ENCODE measurements at regions not wholly inside any gene's neighbourhood (a gene's known extent, or its start where the extent isn't known, plus 50 kb on each side); places are given as distances from the start of the nearest gene placed in this dataset.

DNA sequence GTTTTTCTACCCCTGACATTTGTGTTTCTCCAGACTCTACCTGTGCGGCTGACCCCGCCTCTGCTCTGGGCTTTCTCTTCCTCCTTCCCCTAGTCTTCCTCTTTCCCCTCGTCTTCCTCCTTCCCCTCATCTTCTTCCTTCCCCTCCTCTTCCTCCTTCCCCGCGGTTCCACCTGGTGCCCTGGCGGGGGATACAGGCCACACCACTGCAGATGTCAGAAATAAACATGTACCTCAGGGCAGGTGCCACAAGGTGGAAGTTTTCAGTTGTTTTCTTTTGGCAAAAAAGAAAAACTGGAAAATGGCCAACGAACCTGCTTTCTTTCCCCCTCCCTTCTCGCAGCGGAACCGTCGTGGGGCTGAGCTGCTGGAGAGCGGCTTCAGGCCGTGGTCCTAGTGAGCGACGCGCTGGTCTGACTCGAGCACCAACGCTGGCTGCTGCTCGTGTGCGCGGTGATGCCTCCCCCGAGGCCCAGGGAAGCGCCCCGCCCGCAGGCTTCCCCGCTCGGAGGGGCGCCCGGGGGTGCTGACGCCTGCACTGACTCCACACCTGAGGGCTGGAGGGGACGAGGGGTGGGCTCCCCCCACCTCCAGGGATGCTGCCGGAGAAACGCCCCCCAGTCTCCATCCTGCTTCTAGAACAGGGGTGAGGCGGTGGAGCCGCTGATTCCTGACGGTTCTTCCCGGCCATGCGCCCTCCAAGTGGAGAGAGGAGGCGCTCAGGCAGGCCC is 83.7 kb upstream of the ZNF516 start:
- no peak for DNase-seq (ENCODE audit: low spot score)

GRCh38 chr18:76573325-76574025 is 78.4 kb upstream of the ZNF516 start:
- no peak for DNase-seq (ENCODE audit: low spot score)

GRCh38 chr18:76572518-76573247 is 77.6 kb upstream of the ZNF516 start:
- no peak for DNase-seq (ENCODE audit: low spot score)

- DNase-seq (ENCODE audit: low spot score), result no peak
These were observed 76.6 kb upstream of the ZNF516 start for GRCh38 chr18:76571689-76572088.

GRCh38 chr18:76570856-76571255 is 75.8 kb upstream of the ZNF516 start:
- no peak for DNase-seq (ENCODE audit: low spot score)

- DNase-seq (ENCODE audit: low spot score), result no peak
These were observed 74.8 kb upstream of the ZNF516 start for GRCh38 chr18:76569644-76570419.

DNA sequence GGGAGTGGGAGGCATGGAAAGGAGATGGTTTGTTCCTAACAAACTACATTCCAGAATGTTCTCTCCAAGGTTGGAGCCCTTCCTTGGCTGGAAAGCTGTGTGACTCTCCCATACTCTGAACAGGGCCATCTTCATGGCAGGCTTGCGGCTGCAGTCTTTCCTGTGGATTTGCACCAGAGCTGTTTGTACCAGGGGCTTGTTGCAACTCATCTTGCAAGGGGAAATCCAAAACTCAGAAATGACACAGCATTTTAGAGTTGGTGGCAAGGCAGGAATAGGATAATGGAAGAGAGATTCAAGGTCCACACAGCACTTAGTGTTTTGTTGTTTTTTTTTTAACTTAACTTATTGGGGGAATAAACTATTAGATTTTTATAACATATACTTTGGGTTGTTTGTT is 73.7 kb upstream of the ZNF516 start:
- no peak for DNase-seq (ENCODE audit: low spot score)

- no peak for DNase-seq (ENCODE audit: low spot score)
These were observed 72.9 kb upstream of the ZNF516 start for GRCh38 chr18:76567835-76568445.

DNA sequence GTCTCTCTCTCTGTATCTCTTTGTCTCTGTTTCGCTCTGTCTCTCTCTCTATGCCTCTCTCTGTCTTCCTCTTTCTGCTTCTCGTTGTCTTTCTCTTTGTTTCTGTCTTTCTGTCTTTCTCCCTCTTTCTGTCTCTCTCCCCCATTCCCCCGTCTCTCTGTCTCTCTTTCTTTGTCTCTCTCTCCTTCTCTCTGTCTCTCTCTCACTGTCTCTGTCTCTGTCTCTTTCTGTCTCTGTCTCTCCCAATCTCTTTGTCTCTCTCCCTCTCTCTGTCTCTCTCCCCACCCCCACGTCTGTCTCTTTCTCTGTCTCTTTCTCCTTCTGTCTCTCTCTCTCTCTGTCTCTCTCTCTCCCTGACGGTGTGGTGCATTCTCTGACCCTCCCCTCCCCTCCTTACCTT is 71.9 kb upstream of the ZNF516 start:
- DNase-seq (ENCODE audit: low spot score), result no peak

- peak; percentile 78 for DNase-seq (ENCODE audit: low spot score)
These were observed 70.5 kb upstream of the ZNF516 start for GRCh38 chr18:76565238-76566173.

DNA sequence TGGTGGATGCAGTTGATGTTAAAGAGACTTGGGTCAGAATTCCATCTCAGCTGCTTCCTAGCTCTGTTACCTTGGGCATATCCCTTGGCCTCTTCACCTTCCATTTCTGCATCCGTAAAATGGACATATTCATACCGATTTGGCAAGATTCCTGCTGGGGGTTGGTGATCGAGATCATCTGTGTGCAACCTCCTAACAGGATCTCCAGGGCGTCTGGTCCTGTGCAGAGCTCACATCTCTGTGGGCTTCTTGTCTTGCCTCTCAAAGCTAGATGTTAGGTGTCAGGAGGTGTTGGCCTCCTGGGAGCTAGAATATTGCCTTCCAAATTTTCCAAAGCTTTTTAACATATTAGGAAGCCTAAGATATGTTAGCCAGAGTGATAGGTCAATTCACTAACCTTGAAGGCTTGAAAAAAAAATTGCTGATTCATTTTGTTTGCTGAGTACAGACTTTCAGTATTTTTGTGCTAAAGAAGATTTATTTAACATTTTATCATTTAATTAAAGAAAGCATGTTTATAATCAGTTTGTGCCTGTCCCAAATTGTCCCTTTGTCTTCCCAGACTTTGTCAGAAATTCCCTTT is 69.7 kb upstream of the ZNF516 start:
- DNase-seq (ENCODE audit: low spot score), result no peak

DNA sequence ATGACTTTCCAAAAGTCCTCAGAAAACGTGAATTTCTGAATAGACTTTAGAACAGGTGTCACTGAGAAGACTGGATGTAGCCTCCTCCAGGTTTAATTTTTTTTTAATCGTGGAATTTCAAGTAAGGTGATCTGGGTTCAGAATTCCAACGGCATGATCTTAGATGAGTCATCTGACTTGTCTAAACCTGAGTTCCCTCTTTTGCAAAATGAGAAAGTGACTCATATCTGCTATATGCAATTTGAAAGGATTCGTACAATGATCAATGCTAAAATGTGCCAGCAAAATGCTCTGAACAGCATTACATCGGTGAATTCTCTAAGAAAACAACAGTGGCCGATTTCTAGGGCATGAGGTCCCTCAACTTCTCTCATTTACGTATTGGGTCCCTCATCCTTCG is 69.1 kb upstream of the ZNF516 start:
- DNase-seq (ENCODE audit: low spot score), result no peak

GRCh38 chr18:76562286-76563122 is 67.5 kb upstream of the ZNF516 start:
- DNase-seq (ENCODE audit: low spot score), result no peak

GRCh38 chr18:76558881-76559667 is 64.0 kb upstream of the ZNF516 start:
- DNase-seq (ENCODE audit: low spot score), result no peak

- DNase-seq (ENCODE audit: low spot score), result no peak
These were observed 62.1 kb upstream of the ZNF516 start for GRCh38 chr18:76557026-76557575.

DNA sequence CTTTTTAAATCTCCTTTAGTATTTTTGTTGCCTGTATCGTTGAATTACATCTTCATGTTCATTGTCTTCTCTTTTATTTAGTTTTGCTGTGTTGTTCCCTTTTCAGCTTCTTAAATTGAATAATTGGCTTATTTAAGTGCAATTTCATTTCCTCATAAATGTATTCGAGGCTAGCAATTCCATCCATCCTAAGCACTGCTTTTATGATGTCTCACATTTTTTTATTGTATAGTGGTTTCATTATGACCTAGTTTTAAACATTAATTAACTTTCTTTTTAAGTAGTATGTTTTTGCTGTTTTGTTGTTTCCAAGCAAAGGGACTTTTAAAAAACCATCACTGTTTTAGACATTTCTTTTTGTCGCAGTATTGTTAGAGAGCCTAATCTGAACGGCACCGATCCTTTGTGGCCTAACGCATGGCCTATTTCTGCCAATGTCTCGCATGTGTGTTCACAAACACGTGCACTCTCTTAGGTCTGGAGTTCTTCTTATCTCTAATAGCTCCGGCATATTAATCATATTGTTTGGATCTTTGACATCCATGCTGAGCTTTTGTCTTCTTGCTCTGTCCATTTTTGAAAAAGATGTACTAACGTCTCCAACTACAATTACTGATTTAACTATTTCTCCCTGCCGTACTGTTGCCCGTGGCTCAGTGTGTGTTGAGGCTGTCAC is 59.6 kb upstream of the ZNF516 start:
- no peak for DNase-seq (ENCODE audit: low spot score)

Data from SK-N-DZ (cell line).